Kidney tubule cell (primary cell): ENCODE measurements at regions not wholly inside any gene's neighbourhood (a gene's known extent, or its start where the extent isn't known, plus 50 kb on each side); places are given as distances from the start of the nearest gene placed in this dataset.

ENCODE experiments used
- DNase-seq: peaks from one replicate; pipeline ENCODE4 v3.0.0-alpha.2; 2018; ENCODE audit warnings: low spot score

- DNase-seq, result no peak
These were observed 230.2 kb upstream of the CD96 start for GRCh38 chr3:111311709-111312235.

GRCh38 chr3:111314181-111314873 lies 227.7 kb upstream of the CD96 start:
- no peak for DNase-seq

DNA sequence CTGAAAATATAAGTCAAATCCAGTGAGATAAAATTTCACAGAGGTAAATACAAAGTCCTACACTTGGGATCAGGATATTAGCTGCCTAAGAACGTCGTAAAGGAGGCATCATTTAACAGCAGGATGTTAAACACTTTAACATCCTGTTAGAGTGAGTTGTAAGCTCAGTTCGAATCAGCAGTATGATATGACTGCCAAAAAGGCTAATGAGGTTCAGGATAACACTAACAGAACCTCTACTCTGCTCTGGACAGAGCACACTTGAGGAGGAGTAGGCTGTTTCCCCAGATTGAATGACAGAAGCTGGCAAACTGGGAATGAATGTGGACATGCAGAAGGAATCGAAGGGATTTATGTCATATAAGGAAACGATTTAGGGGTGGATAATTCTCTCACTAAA lies 227.1 kb upstream of the CD96 start:
- no peak for DNase-seq

DNA sequence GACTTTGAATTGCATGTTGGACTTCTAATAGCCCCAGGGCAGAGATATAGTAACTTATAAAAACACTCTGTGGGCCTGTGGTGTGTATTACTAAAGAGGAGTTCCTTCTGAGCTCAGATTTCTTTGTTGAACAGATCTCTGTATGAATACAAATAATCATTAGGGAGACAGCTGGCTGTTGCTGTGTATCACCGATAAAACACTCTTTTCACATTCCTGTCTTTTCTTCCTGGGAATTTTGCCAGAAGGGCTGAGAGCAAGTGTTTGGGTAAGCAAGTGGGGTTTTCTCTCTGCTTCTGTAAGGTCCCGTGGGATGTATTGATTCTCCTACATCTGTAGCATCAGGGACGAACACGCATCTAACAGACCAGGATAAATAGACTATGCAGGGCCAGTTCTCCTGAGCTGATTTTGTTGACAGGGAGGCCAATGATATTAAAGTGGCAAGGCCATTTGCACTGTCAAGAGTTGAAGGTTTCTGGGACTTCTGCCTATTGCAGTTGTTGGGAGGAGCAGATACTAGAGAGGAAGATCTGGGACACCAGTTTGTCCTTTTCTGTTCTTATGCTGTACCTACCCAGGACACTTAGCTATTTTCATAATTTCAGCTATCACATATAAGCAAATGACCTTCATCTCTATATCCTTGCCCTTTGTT lies 225.9 kb upstream of the CD96 start:
- DNase-seq, result peak; percentile 46

GRCh38 chr3:111318289-111318688 lies 223.7 kb upstream of the CD96 start:
- no peak for DNase-seq

GRCh38 chr3:111319598-111319997 lies 222.4 kb upstream of the CD96 start:
- no peak for DNase-seq

- DNase-seq, result peak; percentile 47
These were observed 220.2 kb upstream of the CD96 start for GRCh38 chr3:111321786-111322185.

- no peak for DNase-seq
These were observed 219.0 kb upstream of the CD96 start for GRCh38 chr3:111323019-111323418.

- peak; percentile 18 for DNase-seq
These were observed 217.8 kb upstream of the CD96 start for GRCh38 chr3:111324151-111324550.

GRCh38 chr3:111324645-111325044 lies 217.4 kb upstream of the CD96 start:
- peak; percentile 49 for DNase-seq

- peak; percentile 6 for DNase-seq
These were observed 216.8 kb upstream of the CD96 start for GRCh38 chr3:111325160-111325718.

- DNase-seq, result peak; percentile 17
These were observed 215.6 kb upstream of the CD96 start for GRCh38 chr3:111326144-111326995.

GRCh38 chr3:111331306-111331705 lies 210.7 kb upstream of the CD96 start:
- DNase-seq, result no peak

DNA sequence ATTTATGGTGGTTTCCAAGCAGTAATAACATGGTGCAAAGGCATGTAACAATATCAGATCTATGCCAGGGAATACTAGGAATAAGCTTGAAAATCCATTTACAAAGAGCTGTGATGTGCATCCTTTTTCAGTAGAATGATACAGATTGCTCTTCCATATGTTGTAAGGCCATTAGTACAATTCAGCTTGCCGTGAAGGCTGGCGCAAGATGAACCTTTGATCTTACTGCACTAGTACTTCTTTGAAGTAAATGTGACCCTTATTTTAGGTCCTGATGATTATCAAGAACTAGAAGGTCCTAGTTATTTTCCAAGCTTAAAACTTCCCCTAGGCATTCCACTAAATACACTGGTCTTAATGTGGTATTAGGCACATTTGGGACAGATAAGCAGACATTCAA lies 210.1 kb upstream of the CD96 start:
- DNase-seq, result no peak

DNA sequence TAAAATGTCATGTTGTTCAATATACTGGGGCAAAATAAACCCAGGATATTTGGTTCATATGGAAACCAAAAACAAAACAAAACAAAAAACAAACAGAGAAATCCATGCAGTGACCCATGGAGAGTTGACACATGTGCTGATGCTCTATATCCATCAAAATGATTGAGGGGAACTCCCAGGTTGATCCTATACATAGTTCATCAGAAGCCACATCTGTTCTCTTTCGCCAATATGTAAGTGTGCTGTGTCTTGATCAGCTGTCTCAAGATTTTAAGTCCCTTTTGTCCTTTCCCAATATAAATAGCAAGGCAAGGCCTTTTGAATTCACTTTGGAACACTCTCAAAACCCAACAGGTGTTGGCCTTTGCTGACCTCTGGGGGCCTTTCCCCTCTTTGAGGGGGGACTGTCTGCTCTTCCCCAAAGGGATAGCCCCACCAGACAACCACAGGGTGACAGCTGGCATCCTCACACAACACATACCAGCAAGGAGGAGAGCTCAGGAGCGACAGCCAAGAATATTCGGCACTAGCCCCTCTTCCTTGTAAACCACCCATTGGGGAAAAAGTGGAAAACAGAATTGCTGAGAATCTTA lies 209.4 kb upstream of the CD96 start:
- DNase-seq, result no peak

- DNase-seq, result peak; percentile 20
These were observed 208.4 kb upstream of the CD96 start for GRCh38 chr3:111333642-111334041.

- DNase-seq, result no peak
These were observed 206.3 kb upstream of the CD96 start for GRCh38 chr3:111335512-111336303.

GRCh38 chr3:111336511-111336910 lies 205.5 kb upstream of the CD96 start:
- DNase-seq, result no peak

DNA sequence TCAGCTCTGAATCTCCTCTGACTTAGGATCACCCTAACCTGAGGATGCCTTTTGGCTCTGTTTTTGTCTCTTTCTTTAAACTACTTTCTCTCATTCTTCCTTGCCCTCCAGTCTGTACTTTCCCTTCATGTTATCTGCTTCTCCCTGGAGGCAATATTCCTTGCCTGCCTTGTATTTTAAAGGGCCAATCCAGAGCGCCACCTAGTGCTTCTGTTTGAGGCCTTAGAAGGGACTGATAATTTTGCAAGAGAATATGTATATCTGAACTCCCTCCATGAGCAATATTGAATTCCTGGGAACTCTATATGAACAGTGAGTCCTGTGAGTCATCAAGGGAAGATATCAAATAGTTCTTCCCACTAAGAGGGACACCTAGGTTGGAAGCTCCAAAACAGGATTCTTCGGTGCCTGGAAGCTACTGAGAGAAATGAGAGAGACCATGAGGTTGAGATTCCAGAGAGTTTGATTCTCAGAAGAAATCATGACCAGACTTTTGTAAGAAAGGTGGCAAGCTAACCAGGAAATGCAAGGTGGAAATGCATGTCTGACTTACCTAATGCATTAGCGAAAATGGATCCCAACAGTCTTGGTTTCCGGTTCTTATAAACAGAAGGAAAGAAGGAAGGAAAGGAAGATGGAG lies 203.8 kb upstream of the CD96 start:
- DNase-seq, result peak; percentile 73

- no peak for DNase-seq
These were observed 203.0 kb upstream of the CD96 start for GRCh38 chr3:111339017-111339416.

DNA sequence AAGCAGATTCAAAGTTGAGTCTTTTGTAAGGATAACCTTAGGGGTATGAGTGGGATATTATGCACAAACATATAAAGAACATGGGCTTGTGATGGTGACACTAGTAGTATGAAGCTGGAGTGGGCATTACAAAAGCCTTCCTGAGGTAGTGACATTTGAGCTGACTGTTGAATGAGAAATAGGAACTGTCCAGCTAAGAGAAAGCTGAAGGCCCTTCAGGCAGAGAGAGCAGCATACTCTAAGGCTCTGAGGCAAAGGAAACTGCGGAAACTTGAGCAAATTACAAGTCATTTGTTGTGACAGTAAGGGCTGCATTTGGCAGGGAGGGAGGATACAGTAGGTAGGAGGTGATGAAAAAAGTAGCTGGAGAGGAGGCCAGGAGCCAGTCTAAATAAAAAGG lies 190.7 kb upstream of the CD96 start:
- DNase-seq, result no peak
